NCI-H146 treated with DMSO at 0.1 percent for 48 hours (cell line): ENCODE measurements at regions not wholly inside any gene's neighbourhood (a gene's known extent, or its start where the extent isn't known, plus 50 kb on each side); places are given as distances from the start of the nearest gene placed in this dataset.

Experiments used
- DNase-seq: peaks from one replicate; lab custom pipeline; 2025; ENCODE audit not compliant: unreplicated experiment; lab: John Stamatoyannopoulos, UW

DNA sequence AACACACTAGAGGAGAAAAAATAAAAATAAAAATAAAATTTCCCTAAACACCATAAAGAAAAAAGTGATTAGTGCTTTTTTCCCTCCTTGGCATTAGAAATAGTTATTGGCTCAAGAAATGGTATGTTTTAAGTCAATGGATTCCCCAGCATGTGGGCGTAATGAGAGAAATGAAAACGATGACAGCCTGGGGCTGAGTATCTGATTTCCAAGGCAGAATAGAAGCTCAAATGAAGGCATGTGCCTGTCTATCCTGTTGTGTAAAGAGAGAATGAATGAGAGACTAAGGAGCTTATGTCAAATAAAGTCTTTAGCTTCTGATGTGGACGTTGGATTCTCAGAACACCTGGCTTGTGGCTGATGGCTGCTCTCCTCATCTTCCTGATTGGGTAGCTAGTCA is 1408.4 kb upstream of the TMEM132C start:
- no peak for DNase-seq

DNA sequence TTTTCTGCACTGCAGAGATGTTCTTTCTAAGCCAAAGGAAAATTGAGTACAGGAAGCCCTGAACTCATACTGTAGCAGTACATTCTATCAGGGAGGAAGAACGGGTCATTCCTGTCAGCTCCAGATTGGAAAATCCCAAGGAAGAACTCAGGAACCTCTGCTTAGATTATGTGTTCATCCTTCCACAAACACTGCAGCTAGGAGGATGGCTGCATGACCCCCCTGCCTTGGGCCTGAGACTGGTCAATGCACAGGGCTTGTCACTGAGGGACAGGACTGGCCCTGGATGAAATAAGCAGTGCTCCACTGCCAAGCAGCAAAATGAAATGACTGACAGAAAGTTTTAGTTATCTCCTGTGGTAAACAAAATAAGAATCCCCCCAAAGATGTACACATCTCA is 1406.8 kb upstream of the TMEM132C start:
- DNase-seq: no peak

DNA sequence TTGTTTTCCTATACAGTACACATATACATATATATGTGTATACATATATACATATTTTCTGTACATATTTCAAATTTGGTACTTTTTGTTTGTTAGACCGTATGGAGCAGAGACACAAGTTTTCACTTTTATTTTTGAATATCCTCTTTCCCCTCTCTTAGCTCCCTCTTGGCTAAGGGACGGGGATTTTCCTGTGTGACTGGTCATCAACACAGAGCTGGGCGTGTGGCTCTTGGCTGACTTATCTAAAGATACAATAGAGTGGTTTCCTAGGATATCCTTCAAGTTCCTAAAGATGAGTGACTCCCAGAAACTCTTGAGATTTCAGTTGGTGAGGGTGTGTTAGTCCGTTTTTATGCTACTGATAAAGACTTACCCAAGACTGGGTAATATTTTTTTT is 1404.5 kb upstream of the TMEM132C start:
- DNase-seq: no peak

DNA sequence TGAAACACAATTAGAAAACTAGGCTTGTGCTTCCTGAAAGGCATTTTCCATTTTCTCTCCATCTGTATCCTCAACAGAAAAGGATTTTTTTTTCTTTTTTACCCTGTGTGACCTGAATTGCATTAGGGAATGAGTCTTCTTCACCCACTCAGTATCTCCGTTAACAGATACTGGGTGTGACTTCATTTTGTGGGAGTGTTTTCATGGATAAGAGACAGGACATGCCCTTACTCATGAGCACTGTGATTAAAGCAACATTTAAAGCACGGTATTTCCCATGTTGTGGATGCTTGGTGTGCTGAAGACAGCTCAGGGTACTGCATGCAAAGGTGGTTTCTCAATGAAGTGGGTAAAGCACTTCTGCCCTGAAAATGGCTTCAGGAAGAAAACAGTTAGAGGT is 1397.3 kb upstream of the TMEM132C start:
- DNase-seq: no peak

DNA sequence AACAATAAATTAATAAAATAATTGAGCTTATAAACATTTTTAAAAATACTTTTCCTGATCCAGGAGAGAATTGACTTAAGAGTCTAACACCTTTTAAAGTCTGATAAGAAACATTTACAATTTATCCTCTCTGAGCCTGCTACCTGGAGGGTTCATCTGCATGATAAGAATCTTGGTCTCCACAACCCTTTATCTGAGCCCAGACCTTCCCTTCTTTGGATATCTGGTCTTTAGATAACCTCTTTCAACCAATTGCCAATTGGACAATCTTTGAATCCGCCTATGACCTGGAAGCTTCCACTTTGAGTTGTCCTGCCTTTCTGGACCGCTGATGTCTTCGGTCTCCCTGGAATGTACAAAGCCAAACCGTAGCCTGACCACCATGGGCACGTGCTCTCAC is 1393.3 kb upstream of the TMEM132C start:
- DNase-seq: no peak

DNA sequence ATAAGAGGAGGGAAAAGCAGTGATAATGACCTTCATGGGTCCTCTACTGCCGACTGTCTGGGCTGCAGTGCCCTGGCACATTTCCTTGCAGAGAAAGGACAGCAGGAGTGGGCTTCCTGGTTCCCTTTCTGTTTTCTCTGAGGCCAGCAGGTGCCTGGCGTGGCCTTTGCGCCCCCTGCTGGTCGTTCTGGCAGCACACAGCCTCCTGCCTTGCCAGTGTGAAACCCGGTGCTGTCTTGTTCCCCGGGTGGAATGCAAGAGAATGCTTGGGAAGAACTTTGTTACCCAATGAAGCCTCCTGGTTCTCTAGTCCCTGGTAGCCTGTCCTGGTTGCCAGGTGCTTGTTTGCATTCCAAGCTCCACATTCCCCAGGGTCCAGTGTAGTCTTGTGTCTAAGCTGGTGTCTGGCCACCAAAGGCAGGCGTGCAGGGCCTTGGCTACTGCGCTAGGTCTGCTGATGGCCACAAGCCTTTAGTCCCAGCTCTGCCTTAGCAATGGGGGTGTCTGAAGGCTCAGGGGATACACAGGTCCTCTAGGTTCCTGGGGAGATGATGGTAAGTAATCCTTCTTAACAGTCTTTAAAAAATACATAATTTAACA is 1392.4 kb upstream of the TMEM132C start:
- no peak for DNase-seq

DNA sequence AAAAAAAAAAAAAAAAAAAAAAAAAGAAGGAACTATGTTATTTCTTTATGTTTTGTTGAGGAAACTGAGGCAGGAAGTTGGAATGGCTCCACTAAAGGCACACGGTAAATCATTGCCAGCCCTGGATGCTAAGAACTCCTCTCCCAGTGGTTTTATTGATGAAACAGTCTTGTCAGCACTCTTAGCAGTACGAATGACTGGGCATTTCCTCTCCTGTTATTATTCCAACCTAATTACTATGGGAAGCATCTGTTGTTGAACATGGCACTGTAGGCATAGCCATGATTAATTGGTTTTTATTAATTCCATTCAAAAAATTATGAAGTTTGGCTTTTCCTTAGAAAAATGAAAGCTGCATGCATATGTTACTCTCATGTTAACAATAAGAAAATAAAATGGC is 1387.1 kb upstream of the TMEM132C start:
- no peak for DNase-seq

DNA sequence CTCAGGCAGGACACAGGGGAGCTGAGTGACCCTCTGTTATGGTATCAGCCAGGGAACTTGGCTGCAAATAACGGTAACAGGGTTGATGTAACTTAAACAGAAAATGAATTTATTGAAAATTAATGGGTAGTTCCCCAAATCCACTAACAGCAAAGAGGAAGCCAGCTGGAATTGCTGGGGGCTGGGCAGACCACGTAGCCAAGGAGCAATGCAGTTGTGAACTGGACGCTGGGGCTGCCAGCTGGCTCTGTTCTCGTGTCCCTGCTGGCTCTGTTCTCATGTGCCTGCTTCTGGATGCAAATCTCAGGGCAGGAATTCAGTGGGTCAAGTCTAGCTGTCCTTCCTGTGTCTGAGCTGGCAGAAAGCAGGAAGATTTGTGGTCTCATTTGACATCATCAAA is 1383.3 kb upstream of the TMEM132C start:
- DNase-seq: no peak

DNA sequence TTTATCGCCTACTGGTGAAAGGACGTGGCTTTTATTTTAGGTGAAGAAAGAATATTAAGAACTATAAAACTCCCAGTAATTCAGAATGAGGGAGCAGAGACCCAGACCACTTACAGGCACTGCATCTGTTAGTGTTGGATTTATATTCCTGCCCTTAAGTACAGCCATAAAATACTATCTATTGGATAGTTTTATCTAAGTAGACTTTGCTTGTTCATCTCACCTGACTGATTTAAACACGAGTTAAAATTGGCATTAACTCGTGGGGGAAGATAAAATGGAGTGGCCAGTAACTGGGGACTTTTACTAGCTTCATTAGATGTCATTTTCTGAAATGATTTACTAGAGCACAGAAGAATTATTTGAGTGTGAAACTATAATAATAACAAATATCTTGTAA is 1377.5 kb upstream of the TMEM132C start:
- DNase-seq: no peak

DNA sequence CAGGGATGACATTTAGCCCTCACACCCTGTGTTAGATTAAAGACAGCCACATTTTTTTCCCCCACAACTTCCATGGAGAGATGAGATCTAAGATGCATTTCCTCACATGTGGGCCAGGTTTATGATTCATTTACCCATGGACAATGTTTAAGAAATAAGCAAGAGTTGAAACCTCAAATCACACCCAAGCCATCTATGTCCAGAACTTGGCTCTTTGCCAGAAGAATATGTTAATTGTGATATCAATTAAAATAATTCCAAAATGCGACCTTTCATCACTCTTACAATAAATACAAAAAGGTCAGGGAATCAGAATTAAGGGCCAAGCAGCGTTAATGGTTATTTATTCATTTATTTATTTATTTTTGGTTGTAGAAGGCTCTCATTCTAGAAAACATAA is 1376.9 kb upstream of the TMEM132C start:
- DNase-seq: no peak

DNA sequence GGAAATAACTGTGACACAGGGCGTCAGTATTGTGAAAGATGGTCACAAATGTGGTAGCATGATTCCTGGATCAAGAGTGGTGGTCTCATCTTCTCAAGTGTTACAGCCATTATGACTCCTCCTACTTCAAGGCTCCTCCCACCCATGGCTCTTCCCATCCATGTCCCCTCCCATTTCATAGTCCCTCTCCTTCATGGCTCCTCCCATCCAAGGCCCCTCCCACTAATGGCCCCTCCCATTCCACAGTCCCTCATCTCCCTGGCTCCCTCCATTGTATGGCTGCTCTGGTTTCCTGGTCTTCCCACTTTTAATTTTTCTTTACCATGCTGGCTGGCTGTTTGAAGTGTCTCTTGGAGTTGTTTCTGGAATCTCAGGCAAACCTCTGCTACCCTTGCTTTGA is 1375.2 kb upstream of the TMEM132C start:
- DNase-seq: no peak

DNA sequence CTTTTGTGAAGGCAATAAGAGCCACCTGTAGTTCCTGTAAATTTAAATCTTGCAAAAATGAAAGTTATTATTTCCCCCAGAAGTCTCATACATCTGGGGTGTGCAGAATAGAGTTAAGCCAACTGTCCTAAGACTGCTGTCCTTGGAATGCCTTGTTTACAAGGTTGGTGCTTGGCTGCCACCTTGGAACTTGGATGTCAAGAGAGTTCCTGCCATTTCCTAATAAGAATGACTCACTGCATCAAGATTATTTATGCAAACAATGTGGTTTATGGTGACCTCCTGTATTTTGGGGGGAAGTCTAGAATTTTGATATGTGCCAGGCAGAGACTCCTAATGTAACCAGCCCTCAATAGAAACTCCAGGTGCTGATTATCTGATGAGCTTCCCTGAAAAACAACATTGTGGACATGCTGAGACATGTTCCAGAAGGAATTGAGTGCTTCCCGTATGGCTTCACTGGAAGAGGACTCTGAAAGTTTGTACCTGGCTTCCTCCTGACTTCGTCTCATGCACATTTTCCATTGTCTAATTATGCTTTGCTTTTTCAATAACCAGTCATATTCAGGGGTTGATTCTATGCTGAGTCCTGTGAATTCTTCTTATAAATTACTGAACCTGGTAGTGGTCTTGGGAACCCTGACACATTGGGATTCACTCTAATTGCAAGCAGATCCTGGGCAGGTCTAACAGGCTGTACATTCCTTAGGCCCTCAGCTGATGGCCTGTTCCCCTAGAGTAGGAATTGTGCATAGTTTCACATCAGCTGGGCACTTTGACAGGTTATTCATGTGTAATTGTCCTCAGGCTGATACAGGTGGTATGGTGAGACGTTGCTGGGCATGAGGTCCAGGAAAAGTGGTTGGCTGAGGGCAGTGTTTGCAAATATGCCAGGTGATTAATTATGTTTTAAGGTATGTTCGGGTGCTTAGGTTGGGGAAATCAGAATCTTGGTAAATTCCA is 1370.7 kb upstream of the TMEM132C start:
- no peak for DNase-seq

DNA sequence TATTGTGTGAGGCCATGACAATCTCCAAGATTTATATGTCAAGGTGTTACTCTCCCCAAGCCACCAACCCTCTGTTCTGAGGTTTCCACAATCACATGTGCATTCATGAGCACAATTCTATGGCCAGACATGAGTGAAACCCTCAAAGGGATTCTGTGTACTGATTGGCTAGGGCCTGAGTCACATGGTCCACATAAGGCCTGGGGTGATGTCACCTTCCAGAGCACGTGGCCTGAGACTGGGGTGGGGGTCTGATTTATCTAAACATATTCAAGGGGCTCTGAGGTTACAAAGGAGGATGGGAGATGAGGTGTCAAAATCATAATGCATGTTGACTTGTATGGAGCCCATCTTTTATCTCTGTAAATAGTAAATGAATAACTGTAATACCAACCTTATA is 1369.9 kb upstream of the TMEM132C start:
- DNase-seq: no peak

DNA sequence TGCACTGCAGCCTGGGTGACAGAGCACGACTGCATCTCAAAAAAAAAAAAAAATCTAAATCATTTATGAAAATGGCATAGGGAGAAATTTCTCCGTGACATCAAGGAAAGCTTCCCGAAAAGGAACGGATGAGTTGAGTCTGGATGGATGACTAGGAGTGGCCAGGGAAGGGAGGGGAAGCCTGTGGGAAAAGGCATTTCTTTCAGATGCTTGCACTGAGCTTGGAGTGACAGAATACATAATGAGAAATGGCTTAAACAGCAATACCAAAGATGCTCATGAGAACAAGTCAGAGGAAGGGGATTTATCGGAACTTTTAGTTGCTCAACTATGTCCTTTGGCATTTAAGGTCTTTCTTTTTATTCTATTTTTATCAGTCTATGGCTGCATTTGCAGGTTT is 1369.2 kb upstream of the TMEM132C start:
- DNase-seq: no peak

DNA sequence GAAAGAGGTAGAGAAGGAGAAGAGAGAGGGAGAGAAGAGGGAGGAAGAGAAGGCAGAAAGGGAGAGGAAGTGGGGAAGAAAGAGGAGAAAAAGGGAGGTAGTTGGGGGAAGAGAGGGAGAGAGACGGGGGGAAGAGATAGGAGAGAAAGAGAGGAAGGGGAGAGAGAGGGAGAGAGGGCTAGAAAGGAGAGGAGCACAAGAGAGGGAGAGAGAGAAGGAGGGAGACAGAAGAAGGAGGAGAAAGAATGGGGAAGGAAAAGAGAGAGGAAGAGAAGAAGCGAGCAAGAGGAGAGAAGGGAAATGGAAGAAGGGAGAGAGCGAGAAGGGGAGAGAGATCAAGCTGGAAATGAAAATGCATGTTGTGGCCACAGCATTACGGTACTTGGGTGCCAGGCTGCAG is 1368.4 kb upstream of the TMEM132C start:
- DNase-seq: no peak

DNA sequence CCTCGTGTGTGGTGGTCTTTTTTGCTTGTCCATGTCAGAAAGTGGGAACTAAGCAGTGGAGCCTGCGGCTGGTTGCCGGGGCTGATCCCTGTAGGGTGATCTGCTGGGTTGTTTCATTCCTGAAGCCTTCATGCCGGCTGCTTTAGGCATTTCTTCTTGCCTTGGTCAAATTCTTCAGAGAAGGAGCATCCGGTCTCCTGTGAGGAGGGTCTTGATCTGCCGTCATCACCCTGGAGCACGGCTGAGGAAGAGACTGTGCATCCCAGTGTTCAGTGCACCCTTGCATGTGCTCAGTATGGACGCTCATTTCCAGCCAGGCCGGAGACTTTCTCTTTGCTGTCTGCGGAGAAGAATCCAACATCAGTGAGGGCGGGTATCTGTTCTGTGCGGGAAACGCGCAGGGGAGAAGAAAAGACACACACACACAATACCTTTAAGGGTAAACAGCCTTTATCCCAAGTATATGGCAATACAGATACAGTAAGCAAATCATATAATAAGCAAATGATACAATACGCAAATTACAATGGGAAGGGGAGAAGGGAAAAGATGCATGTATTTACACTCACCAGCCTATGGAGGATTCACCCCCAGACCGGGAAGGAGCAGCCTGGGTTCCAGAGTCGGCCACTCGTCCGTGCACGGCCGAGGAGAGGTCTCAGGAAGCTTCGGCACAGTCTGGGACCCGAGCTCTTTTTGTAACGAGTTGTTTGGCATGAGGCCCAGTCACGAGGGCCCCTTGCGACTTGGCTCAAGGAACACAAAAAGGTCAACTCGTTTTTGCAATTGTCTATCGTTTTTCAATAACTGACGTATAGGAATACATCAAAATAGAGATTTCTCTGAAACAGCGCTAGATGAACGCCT is 1366.8 kb upstream of the TMEM132C start:
- no peak for DNase-seq

DNA sequence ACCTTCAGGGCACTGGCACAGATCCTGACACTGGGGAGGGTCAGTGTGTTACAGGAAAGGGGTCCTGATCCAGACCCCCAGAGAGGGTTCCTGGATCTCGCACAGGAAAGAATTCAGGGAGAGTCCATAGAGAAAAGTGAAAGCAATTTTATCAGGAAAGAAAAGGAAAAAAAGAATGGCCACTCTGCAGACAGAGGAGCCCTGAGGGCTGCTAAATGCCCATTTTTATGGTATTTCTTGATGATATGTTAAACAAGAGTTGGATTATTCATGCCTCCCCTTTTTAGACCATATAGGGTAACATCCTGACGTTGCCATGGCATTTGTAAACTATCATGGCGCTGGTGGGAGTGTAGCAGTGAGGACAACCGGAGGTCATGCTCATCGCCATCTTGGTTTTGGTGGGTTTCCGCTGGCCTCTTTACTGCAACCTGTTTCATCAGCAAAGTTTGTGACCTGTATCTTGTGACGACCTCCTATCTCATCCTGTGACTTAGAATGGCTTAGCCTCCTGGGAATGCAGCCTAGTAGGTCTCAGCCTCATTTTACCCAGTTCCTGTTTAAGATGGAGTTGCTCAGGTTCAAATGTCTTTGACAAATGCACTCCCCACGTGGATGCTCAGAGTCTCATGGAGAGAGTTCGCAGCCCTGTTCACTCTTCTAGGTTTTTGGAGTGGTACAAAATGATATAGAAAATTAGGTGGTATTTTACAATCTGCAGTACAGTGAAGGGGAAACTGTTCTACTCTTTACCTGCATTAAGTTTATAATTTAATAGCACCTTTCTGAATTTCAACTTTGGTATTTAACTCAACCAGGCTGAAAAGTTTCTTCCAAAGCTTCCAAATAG is 1363.7 kb upstream of the TMEM132C start:
- no peak for DNase-seq

DNA sequence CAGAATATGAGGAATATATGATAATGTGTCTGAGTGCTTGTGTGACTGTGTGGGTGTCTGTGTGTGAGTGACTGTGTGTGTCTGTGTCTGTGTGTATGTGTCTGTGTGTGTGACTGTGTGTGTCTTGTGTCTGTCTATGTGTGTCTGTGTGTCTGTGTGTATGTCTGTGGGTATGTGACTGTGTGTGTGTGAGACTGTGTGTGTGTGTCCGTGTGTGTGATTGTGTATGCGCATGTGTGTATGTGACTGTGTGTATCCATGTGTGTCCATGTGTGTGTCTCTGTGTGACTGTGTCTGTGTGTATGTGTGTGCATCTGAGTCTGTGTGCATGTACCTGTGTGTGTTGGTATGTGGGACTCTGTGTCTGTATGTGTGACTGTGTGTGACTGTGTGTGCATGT is 1361.2 kb upstream of the TMEM132C start:
- no peak for DNase-seq

DNA sequence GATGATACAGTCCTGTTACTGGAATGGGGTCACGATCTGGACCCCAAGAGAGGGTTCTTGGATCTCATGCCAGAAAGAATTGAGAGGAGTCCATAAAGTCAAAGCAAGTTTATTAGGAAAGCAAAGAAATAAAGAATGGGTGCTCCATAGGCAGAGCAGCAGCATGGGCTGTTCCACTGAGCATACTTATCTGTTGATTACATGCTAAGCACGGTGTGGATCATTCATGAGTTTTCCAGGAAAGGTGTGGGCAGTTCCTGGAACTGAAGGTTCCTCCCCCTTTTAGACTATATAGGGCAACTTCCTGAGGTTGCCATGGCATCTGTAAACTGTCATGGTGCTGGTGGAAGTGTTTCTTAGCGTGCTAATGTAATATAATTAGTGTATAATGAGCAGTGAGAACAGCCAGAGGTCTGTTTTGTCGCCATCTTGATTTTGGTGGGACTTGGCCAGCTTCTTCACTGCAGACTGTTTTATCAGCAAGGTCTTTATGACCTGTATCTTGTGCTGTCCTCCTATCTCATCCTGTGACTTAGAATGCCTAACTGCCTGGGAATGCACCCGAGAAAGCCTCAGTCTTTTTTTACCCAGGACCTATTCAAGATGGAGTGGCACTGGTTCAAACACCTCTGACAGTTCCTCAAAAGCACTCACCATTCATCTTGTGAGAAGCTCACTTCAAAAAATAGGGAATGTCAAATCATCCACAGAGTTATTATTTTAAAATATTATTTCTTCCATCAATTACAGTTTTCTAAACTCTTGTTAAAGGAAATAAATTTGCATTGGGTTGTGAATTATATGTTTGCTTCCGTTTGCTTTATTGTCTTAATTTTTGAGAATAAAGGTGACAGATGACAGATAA is 1358.8 kb upstream of the TMEM132C start:
- DNase-seq: no peak

DNA sequence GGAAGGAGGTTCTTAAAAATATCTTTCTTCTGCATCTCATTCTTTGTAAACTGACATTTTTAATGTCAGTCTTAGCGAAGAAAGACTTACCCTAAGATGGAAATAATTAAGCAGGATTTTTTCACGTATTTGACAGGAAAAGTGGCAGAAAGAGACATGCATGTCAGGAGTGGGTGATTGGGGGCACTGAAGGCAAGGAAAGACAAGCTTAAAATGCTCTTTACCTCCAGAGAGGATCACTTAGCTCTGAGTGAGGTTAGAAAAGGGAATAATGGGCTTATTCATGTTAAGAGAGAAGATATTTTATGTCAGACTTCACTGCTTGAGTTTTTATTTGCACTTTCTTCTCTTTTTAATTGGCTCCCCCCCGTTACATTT is 1358.2 kb upstream of the TMEM132C start:
- no peak for DNase-seq
